Gastrocnemius medialis (tissue), 4 donors: ENCODE measurements at regions not wholly inside any gene's neighbourhood (a gene's known extent, or its start where the extent isn't known, plus 50 kb on each side); places are given as distances from the start of the nearest gene placed in this dataset.

ENCODE experiments used
- CTCF ChIP-seq, 5 experiments: fragments of 450-650 bp in 3 of 5; fragments of 200-600 bp in 2 of 5; sonication (generic) in 2 of 5; IDR thresholded peaks in 4 of 5; conservative IDR thresholded peaks in 1 of 5; 1 replicate in 4 of 5; 2 replicates in 1 of 5; pipeline ENCODE4 v1.5.1; 2016 to 2019; ENCODE audit warnings: antibody characterized with exemption in 5 of 5, mild to moderate bottlenecking in 3 of 5, moderate library complexity in 3 of 5
- POLR2A ChIP-seq, 2 donors: fragments of 450-650 bp; IDR thresholded peaks; one replicate each; pipeline ENCODE4 v1.6.1; 2017; ENCODE audit warnings: antibody characterized with exemption in 2 of 2, mild to moderate bottlenecking in 2 of 2, moderate library complexity in 2 of 2

GRCh38 chr4:116027311-116027710 lies 913.9 kb upstream of the NDST4 start:
- TF ChIP-seq CTCF (IDR thresholded peaks at IDR 0.05 in 4 of 5, conservative IDR thresholded peaks at IDR 0.05 in 1 of 5) (no peak), POLR2A (IDR thresholded peaks at IDR 0.05) (no peak)
